Caco-2 (cell line): ENCODE measurements at regions not wholly inside any gene's neighbourhood (a gene's known extent, or its start where the extent isn't known, plus 50 kb on each side); places are given as distances from the start of the nearest gene placed in this dataset.

ENCODE experiments used
- BruUV-seq: library from RNA; stranded (reverse); fragments of 400-500 nt; replicated peaks from 2 replicates; lab custom pipeline; 2021; lab: Mats Ljungman, UMichigan
- CTCF ChIA-PET: fragments of 300-600 bp; sonication (Branson Sonifier 250); formaldehyde crosslinking; loops from one replicate; lab custom pipeline; 2022; ENCODE audit warnings: antibody characterized with exemption; lab: Charles Lee
- POLR2A ChIA-PET: fragments of 300-600 bp; sonication (Branson Sonifier 250); formaldehyde crosslinking; loops from one replicate; lab custom pipeline; 2022; ENCODE audit warnings: antibody characterized with exemption; lab: Charles Lee
- DNase-seq, 2 experiments: peaks; one replicate each; pipeline versions ENCODE4 v3.0.0 to v3.0.0-alpha.2; 2020 to 2022
- H3K27me3 ChIP-seq: replicated peaks from 2 replicates; pipeline ENCODE4 v1.6.0; 2011; ENCODE audit warnings: low read length; ENCODE audit not compliant: control insufficient read depth, insufficient read depth
- H3K36me3 ChIP-seq: 2 replicates; pipeline ENCODE4 v1.5.1; 2011; ENCODE audit warnings: low read length; ENCODE audit not compliant: control insufficient read depth, insufficient read depth
- H3K4me1 ChIP-seq: fragments of 250-450 bp; sonication (Bioruptor Pico); 2 replicates; pipeline ENCODE4 v1.5.1; 2020; ENCODE audit warnings: mild to moderate bottlenecking
- H3K4me3 ChIP-seq: 2 replicates; pipeline ENCODE4 v1.5.1; 2011; ENCODE audit warnings: low read depth, mild to moderate bottlenecking, control low read depth, low read length
- H3K9me3 ChIP-seq: fragments of 250-450 bp; sonication (Bioruptor Pico); 2 replicates; pipeline ENCODE4 v1.5.1; 2020; ENCODE audit warnings: mild to moderate bottlenecking, moderate library complexity
- H3K27ac Mint-ChIP-seq: one replicate; pipeline ENCODE4 v1.8.0; 2022; ENCODE audit warnings: mixed read lengths; ENCODE audit not compliant: unreplicated experiment
- H3K27me3 Mint-ChIP-seq: one replicate; pipeline ENCODE4 v1.8.0; 2022; ENCODE audit warnings: mixed read lengths; ENCODE audit not compliant: insufficient read depth, unreplicated experiment
- H3K36me3 Mint-ChIP-seq: one replicate; pipeline ENCODE4 v1.8.0; 2022; ENCODE audit warnings: mild to moderate bottlenecking, mixed read lengths; ENCODE audit not compliant: insufficient read depth, unreplicated experiment
- H3K4me1 Mint-ChIP-seq: one replicate; pipeline ENCODE4 v1.8.0; 2022; ENCODE audit warnings: low read depth, mixed read lengths; ENCODE audit not compliant: unreplicated experiment
- H3K4me3 Mint-ChIP-seq: one replicate; pipeline ENCODE4 v1.8.0; 2022; ENCODE audit warnings: mild to moderate bottlenecking, moderate library complexity, mixed read lengths; ENCODE audit not compliant: unreplicated experiment
- H3K9me3 Mint-ChIP-seq: one replicate; pipeline ENCODE4 v1.8.0; 2022; ENCODE audit warnings: mixed read lengths; ENCODE audit not compliant: unreplicated experiment
- intact Hi-C: fragments of 100-400 bp; cut with micrococcal nuclease; formaldehyde crosslinking; loops from one replicate; pipeline ENCODE4 v1.10.0; 2022; ENCODE audit not compliant: unreplicated experiment
- TF ChIP-seq, protein P1 (sequence below), 2 experiments: fragments of 200-600 bp in 1 of 2; IDR thresholded peaks; 1 replicate in 1 of 2; 2 replicates in 1 of 2; pipeline versions ENCODE4 v1.5.1 to v1.8.0; 2011 to 2022; ENCODE audit warnings: antibody characterized with exemption in 1 of 2, control low read depth in 1 of 2, inconsistent platforms in 1 of 2, low read depth in 1 of 2, low read length in 1 of 2, mild to moderate bottlenecking in 1 of 2, moderate library complexity in 1 of 2; ENCODE audit not compliant: insufficient read depth in 1 of 2, severe bottlenecking in 1 of 2, unreplicated experiment in 1 of 2

DNA sequence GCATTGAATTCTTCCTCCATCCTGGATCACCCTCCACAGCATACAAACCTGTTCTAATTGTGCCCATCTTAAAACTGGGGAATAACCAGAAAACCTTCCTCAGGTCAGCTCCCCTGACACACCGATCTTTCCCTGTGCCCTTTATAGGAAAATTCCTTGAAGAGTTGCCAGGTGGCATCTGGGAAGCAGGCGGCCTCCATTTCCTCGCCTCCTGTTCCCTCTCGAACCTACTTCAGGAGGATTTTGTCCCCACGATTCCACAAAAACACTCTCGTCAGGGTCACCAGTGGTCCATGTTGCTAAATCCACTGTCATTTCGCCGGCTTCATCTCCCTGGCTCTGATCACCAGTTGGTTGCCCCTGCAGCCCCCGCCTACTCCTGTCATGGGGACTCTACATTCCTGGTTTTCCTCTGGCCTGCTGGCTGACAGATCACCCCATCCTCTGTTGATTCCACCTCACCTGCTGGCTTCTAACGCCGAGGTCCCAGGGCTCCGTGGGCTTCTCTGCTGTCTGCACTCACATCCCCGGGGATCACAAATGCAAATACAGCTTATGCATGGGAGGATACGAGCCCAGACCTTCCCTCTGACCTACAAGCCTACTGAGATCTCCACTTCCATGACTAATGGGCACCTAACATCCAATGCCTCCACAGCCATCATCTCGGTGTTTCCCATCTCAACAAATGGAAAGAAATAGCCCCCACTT lies 92.5 kb upstream of the PRDM11 start:
- Mint-ChIP-seq H3K27ac (no peak overlapping the region), H3K36me3 (no peaks in the 10 kb centered on the region), H3K4me3 (no peak overlapping the region), H3K4me1 (no peaks in the 10 kb centered on the region), H3K9me3 (no peaks in the 10 kb centered on the region), H3K27me3 (peaks cover 14% of the 10 kb centered on the region)
- Histone ChIP-seq H3K9me3 (no peaks in the 10 kb centered on the region), H3K36me3 (no peaks in the 10 kb centered on the region), H3K4me1 (no peaks in the 10 kb centered on the region), H3K4me3 (no peak overlapping the region), H3K27me3 (no peaks in the 10 kb centered on the region; the same call in 1 of the 2 replicates)
- ChIA-PET POLR2A (no interaction called here), CTCF (no interaction called here)
- no peak for DNase-seq
- intact Hi-C loops, result no loop called here
- TF ChIP-seq, protein P1, sequence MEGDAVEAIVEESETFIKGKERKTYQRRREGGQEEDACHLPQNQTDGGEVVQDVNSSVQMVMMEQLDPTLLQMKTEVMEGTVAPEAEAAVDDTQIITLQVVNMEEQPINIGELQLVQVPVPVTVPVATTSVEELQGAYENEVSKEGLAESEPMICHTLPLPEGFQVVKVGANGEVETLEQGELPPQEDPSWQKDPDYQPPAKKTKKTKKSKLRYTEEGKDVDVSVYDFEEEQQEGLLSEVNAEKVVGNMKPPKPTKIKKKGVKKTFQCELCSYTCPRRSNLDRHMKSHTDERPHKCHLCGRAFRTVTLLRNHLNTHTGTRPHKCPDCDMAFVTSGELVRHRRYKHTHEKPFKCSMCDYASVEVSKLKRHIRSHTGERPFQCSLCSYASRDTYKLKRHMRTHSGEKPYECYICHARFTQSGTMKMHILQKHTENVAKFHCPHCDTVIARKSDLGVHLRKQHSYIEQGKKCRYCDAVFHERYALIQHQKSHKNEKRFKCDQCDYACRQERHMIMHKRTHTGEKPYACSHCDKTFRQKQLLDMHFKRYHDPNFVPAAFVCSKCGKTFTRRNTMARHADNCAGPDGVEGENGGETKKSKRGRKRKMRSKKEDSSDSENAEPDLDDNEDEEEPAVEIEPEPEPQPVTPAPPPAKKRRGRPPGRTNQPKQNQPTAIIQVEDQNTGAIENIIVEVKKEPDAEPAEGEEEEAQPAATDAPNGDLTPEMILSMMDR (IDR thresholded peaks at IDR 0.05; ENCODE audit: insufficient read depth in 1 of 2, low read depth in 1 of 2, low read length in 1 of 2, severe bottlenecking in 1 of 2, unreplicated experiment in 1 of 2), result no peak
- no TSS peak for BruUV-seq

DNA sequence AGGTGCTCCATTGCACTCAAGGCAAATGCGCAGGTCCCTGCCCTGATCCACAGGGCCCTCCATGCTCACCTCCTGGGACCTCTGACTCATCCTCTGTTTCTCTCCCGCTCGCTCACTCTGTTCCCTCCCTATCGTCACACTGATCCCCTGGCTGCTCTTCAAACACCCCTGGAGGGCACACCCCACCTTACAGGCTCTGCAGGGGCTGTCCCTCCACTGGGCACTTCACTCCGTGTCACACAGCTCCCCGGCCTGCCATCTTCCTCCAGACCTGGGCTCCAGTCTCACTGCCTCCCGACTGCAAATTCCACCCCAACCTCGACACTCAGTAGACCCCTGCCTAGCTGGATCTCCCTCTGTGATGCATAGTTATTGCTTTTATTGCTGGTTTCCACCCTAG lies 91.5 kb upstream of the PRDM11 start:
- no peaks in the 10 kb centered on the region for H3K4me1 Mint-ChIP-seq
- TF ChIP-seq, protein P1 (IDR thresholded peaks at IDR 0.05; ENCODE audit: insufficient read depth in 1 of 2, low read depth in 1 of 2, low read length in 1 of 2, severe bottlenecking in 1 of 2, unreplicated experiment in 1 of 2), result no peak
- BruUV-seq, result no TSS peak
- no peak overlapping the region for H3K4me3 Mint-ChIP-seq
- Histone ChIP-seq H3K9me3 (no peaks in the 10 kb centered on the region), H3K27me3 (no peaks in the 10 kb centered on the region; the same call in 1 of the 2 replicates), H3K4me3 (no peak overlapping the region), H3K36me3 (no peaks in the 10 kb centered on the region), H3K4me1 (no peaks in the 10 kb centered on the region)
- H3K9me3 Mint-ChIP-seq, result no peaks in the 10 kb centered on the region
- ChIA-PET CTCF (no interaction called here), POLR2A (no interaction called here)
- H3K36me3 Mint-ChIP-seq, result no peaks in the 10 kb centered on the region
- intact Hi-C loops, result no loop called here
- peaks cover 14% of the 10 kb centered on the region for H3K27me3 Mint-ChIP-seq
- no peak for DNase-seq
- H3K27ac Mint-ChIP-seq, result no peak overlapping the region

DNA sequence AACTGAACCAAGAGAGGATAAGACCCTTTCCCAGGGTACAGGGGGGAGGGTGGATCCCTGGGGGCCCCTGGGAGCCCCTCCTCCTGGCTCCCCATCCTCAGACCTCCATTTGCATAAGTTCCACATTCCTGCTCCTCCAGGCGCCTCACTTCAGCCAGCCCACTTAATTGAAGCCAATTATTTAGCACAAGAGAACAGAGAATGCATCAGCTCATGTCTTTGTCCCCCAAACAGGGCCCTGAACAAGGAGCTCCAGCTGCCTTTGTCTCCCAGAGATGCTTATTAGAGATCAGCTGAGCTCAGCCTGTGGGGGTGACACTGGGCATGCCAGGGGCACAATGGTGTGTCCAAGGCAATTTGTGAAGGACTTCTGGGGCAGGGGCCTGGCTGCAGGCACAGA lies 89.9 kb upstream of the PRDM11 start:
- Mint-ChIP-seq H3K9me3 (no peaks in the 10 kb centered on the region), H3K27me3 (peaks cover 6% of the 10 kb centered on the region), H3K27ac (no peak overlapping the region), H3K36me3 (no peaks in the 10 kb centered on the region), H3K4me1 (no peaks in the 10 kb centered on the region), H3K4me3 (no peak overlapping the region)
- no TSS peak for BruUV-seq
- Histone ChIP-seq H3K4me3 (no peak overlapping the region), H3K4me1 (no peaks in the 10 kb centered on the region), H3K36me3 (no peaks in the 10 kb centered on the region), H3K9me3 (no peaks in the 10 kb centered on the region), H3K27me3 (no peaks in the 10 kb centered on the region)
- intact Hi-C loops, result no loop called here
- TF ChIP-seq, protein P1 (IDR thresholded peaks at IDR 0.05; ENCODE audit: insufficient read depth in 1 of 2, low read depth in 1 of 2, low read length in 1 of 2, severe bottlenecking in 1 of 2, unreplicated experiment in 1 of 2), result no peak
- ChIA-PET CTCF (interaction anchor here (0.5 kb wide), 1 partner anchor 439 kb away, joined by 7 read pairs; no protein-coding TSS in a partner anchor), POLR2A (no interaction called here)
- no peak for DNase-seq
